A549 (cell line): ENCODE measurements at regions not wholly inside any gene's neighbourhood (a gene's known extent, or its start where the extent isn't known, plus 50 kb on each side); places are given as distances from the start of the nearest gene placed in this dataset.

ENCODE experiments used
- CEBPB ChIP-seq, 2 experiments: fragments of >200 bp in 1 of 2; sonication (Bioruptor Twin) in 1 of 2; formaldehyde crosslinking in 1 of 2; IDR thresholded peaks; 2 replicates each; pipeline ENCODE4 v1.6.1; 2012 to 2016
- CTCF ChIP-seq: fragments of >200 bp; sonication (Bioruptor Twin); formaldehyde crosslinking; IDR thresholded peaks from 3 replicates; pipeline ENCODE4 v1.5.1; 2016
- ELK1 ChIP-seq: fragments of 150-350 bp; IDR thresholded peaks from 2 replicates; pipeline ENCODE4 v1.6.1; 2014; ENCODE audit warnings: low read depth, mild to moderate bottlenecking, low read length
- HDAC2 ChIP-seq: fragments of 200-600 bp; sonication (generic); IDR thresholded peaks from 2 replicates; pipeline ENCODE4 v1.6.1; 2016
- HEYL ChIP-seq: fragments of 250-450 bp; sonication (Bioruptor Pico); IDR thresholded peaks from 2 replicates; pipeline ENCODE4 v1.8.0; 2021; ENCODE audit warnings: mild to moderate bottlenecking, moderate library complexity
- MAFK ChIP-seq: fragments of 450-650 bp; IDR thresholded peaks from 2 replicates; pipeline ENCODE4 v1.6.1; 2014; ENCODE audit not compliant: partially characterized antibody
- MAX ChIP-seq: IDR thresholded peaks from 2 replicates; pipeline ENCODE4 v1.6.1; 2012
- NFE2L2 ChIP-seq: fragments of 150-350 bp; conservative IDR thresholded peaks from 2 replicates; pipeline ENCODE4 v1.6.1; 2014; ENCODE audit warnings: low read length
- PBX3 ChIP-seq: IDR thresholded peaks from 2 replicates; pipeline ENCODE4 v1.6.1; 2012
- POLR2A ChIP-seq: IDR thresholded peaks from 2 replicates; pipeline ENCODE4 v1.6.1; 2012; ENCODE audit warnings: mild to moderate bottlenecking, low read length
- SMC3 ChIP-seq: fragments of >200 bp; sonication (Bioruptor Twin); formaldehyde crosslinking; IDR thresholded peaks from 3 replicates; pipeline ENCODE4 v1.6.1; 2018; ENCODE audit warnings: inconsistent platforms
- ZC3H11A ChIP-seq: fragments of 450-650 bp; IDR thresholded peaks from 2 replicates; pipeline ENCODE4 v1.6.1; 2014; ENCODE audit warnings: antibody characterized with exemption, mild to moderate bottlenecking
- ZNF302 ChIP-seq: fragments of 250-450 bp; sonication (Bioruptor Pico); IDR thresholded peaks from 2 replicates; pipeline ENCODE4 v1.9.0; 2021; ENCODE audit warnings: inconsistent platforms, mild to moderate bottlenecking, moderate library complexity

GRCh38 chr5:20230010-20230409 is 242.0 kb upstream of the CDH18 start:
- TF ChIP-seq CTCF (no peak), CEBPB (IDR thresholded peaks at IDR 0.05) (no peak), ELK1 (no peak), POLR2A (no peak), PBX3 (no peak), HEYL (CRISPR knock-in tag) (no peak), ZNF302 (CRISPR knock-in tag) (no peak), ZC3H11A (no peak), HDAC2 (no peak), MAX (no peak), NFE2L2 (no peak), SMC3 (no peak), MAFK (no peak)
